GM21528 (cell line): ENCODE measurements at regions not wholly inside any gene's neighbourhood (a gene's known extent, or its start where the extent isn't known, plus 50 kb on each side); places are given as distances from the start of the nearest gene placed in this dataset.
A peak's percentile ranks its signal among the peaks of the same experiment; 100 is the strongest.
"Not testable (repeated sequence)": the region's sequence is repeated elsewhere in the genome, so short reads cannot be mapped to it uniquely, and the experiment has no call there.

ENCODE experiments used
- ATAC-seq: cut with Tn5 transposase; IDR thresholded peaks from one replicate; pipeline ENCODE4 v1.9.1; 2021; ENCODE audit warnings: mild to moderate bottlenecking, moderate library complexity; ENCODE audit not compliant: unreplicated experiment, low FRiP score

DNA sequence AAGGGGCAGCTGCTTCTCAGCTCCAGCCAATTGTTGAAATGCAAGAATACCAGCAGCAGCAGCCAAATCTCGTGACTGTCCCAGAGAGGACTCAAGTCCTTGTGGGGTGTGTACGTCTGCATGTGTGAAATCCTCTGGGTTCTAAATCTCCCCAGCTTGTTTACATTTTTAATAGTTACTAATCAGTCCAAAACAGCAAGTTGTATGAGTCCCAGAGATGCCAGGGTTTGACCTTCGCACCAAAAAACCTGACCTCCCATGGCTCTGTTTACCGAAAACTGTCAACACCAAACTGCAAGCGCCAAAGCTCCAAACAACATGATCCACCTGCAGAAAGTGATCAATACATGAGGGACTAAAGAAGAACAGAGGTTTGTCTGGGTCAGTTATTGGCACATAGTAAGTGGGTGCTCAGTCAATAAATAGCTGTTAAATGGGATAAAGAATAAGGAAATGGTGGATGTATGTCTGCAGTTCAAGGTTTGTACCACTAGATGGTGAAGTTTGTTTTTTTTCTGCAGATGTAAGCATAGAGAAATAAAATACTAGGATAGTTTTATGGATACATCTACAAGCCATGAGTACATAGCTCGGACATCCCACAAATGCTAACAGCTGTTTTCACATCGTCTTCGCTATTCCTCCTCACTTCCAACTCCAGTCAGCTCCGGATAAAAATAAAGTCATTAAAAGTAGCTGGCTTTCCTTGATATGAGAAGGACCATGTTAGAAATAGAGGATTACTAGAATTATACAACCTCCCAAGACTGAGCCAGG, 85.3 kb upstream of the ADRB2 start:
- no peak for ATAC-seq

DNA sequence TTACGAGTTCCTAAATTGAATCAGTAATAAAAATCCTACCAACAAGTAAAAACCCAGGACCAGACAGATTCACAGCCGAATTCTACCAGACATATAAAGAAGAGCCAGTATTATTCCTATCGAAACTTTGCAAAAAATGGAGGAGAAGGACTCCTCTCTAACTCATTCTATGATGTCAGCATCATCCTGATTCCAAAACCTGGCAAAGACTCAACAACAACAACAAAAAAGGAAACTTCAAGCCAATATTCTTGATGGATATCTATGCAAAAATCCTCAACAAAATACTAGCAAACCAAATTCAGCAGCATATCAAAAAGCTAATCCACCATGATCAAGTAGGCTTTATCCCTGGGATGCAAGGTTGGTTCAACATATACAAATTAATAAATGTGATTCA, 84.6 kb upstream of the ADRB2 start:
- ATAC-seq, result not testable (repeated sequence)

DNA sequence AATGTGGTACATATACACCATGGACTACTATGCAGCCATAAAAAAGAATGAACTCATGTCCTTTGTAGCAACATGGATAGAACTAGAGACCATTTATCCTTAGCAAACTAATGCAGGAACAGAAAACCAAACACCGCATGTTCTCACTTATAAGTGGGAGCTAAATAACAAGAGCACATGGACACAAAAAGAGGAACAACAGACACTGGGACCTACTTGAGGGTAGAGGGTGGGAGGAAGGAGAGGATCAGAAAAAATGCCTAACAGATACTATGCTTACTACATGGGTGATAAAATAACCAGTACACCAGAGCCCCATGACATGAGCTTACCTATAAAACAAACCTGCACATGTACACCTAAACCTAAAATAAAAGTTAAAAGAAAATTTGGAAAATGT, 82.0 kb upstream of the ADRB2 start:
- ATAC-seq, result not testable (repeated sequence)

DNA sequence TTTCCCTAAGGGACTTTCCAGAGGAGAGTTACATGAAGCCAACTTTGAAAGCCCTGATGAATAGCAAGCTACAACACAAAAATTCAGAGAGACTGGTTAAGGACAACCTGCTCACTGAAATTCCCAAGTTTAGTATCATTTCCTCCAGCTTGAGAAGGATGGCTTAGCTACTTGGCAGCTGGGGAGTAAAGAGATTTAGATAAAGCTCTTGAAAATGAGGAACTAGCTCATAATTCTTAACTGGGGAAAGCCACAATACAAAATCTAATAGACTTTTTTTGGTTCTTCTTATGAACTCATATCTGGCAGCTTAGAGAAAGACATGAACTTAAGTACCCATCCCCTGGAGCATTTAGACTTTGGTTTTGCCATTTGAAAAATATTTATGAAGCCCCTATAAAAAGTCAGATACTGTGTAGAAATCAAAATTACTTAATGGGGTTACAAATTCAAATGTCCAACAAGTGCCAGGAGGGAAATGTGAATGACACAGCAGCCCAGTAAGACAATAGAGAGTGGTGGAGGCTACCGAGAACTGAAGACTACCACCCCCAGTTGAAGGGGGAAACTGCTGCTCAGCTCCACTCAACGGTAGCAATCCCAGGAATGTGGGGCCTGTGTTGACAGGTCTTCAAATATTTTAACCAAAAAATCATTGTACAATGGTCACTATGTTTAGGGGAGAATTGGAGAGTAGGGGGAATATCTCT, 79.4 kb upstream of the ADRB2 start:
- peak; percentile 91 for ATAC-seq

DNA sequence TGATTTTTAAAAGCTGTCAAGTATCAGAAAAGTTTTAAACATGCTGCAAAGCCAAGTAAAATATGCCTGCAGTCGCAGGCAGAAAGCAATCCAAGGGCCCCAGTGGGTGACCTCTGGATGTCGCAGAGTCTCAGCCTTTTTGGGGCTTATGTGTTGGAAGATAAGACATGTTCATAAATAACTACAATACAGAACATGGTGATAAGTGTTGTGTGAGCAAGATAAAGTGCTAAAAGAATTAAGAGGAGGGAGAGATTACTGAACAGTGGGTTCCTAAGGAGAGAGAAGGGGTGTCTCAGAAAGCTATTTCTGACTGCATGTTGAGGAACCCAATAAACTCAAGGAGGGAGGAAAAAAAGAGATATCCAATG, 78.9 kb upstream of the ADRB2 start:
- ATAC-seq, result no peak

DNA sequence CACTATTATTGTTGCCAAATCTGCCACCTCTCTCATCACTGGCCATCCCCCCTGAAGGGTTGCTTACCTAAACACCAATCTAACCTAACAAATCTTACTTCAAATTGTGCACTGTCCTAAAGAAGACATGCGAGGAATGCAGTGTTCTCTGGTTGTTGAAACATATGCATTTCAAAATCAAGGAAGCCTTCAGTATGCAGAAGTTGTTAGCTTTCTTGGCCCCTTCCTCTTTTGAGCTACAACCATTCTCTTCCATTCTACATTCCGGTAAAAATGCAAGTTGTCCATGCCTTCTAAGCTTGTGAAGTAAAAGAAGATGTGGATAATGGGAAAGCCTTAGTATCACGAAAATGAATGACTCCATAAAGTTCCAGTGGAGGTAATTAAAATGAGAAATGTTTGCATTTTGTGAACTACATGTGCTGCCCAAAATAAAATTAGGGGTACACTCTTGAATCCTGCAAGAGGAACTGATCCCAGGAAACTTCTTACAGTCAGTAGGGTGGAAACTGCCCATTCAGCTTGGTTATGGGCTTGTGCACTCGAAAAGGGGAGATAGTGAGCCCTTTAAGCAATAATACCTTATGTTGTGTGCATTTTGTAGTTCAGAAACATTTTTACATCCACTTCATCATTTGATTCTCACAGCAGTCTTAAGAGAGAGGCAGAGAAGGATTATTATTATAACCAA, 77.6 kb upstream of the ADRB2 start:
- no peak for ATAC-seq

DNA sequence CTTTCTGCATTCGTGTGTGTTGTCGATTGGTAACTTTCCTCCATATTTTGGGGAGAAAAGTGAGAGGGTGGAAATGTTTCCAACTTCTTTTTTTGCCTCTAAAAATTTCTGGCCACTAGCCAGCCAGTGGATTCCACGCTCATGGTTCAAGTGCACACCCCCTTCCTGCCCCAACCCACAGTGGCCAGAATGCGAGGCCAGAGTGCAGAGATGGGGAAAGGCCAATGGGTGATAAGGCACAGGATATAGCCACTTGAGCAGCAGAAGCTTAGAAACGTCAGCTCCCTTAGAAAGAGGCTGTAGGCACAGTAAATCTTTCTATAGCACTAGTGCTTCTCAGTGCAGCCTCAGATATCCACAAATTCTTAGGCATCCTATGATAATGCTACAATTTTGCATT, 75.8 kb upstream of the ADRB2 start:
- no peak for ATAC-seq

DNA sequence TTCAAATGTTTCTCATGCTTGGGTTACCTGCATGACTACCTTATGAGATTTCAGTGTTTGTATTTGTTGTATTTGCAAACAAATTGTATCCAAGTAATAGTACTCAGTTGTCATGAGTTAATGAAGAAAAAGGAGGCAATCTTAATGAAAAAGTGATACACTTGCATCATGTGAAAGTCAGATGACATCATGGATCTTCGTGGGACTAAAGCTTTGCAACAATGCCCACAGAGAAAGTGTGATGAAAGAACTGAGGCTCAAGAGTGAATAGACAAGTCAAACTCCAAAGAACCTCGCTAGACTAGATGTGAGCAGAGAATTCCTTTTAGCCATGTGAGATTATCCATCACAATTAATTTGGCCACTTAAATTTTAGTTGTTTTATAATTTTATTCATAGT, 75.4 kb upstream of the ADRB2 start:
- ATAC-seq, result no peak

DNA sequence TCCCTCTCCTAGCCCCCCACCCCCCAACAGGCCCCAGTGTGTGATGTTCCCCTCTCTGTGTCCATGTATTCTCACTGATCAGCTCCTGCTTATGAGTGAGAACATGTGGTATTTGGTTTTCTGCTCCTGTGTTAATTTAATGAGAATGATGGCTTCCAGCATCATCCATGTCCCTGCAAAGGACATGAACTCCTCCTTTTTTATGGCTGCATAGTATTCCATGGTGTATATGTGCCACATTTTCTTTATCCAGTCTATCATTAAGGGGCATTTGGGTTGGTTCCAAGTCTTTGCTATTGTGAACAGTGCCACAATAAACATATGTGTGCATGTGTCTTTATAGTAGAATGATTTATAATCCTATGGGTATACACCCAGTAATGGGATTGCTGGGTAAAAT, 74.0 kb upstream of the ADRB2 start:
- ATAC-seq, result not testable (repeated sequence)

DNA sequence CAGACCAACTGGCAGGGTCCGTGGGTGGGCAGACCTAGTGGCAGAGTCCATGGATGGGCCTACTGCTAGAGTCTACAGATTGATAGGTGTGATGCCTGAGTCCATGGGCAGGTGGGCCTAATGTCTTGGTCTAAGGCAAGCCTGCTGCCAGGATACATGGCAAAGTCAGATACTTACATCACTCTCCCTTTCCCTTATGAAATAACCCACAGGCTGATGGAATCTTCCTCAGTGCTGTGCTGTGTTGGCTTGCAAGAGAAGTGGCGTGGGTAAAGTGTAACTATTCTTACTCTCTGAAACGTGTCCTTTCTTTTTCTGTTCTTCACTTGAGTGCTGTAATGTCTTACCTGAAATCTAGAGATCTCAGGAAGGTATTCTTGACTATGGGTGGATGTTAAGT, 67.3 kb upstream of the ADRB2 start:
- no peak for ATAC-seq

DNA sequence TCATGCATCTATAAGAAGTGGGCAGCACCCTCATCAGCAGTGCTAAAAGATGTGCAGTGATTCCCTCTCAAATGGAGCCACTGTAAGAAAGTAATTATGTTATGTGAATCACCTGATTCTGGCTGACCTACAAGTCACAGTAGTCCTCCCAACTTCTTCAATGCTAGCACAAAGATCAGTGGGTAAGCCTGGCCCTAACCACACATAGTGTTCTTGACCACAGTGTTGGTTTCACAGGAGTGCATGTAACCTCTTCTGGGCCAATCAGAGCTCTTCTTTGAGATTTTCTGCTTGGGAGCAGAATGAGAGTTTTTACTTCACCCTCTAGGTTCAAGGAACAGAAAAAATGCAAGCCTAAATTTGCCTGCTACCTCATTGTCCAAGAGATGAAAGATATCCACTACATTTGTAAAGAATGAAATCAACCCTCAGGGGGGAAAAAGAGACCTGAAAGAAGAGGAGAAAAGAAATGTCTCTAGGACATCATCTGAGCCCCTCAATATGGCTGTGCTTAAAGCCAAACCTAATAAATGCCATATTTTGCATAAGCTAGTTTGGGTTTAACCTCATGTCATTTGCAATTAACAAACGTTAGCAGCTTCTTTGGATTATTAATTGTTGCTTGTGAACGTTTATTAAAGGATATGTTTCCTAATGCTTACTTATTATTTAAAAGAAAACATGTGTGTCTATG, 65.3 kb upstream of the ADRB2 start:
- ATAC-seq, result peak; percentile 100

DNA sequence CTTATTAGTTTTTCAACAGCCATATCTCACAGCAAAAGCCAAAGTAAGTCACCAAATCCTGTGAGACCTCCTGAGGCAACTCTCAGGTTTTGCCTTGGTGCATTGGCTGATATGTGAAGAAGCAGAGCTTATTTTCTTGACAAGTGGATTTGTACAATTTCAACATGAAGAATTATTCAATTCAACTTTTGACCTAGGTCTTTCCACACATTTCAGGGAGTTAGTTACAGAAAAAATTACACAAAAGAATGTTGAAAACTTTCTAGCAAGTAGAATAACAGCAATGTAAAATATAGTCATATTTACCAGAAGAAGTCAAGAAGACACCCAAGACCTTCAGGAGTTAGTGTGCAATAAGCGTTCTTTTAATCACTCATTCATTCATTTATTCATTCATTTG, 62.4 kb upstream of the ADRB2 start:
- no peak for ATAC-seq

DNA sequence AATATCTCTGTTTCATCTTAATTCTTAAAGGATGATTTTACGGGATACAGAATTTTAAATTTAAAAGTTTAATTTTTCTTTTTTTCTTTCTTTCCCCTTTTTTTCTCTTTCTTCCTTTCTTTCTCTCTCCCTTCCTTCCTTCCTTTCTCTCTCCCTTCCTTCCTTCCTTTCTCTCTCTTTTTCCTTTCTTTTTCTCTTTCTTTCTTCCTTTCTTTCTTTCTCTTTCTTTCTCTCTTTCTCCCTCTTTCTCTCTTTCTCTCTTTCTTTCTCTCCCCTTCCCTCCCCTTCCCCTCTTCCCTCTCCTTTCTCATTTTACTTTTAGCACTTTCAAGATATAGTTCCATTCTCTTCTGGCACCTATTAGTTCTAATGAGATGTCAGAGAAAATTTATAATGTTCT, 61.4 kb upstream of the ADRB2 start:
- no peak for ATAC-seq

DNA sequence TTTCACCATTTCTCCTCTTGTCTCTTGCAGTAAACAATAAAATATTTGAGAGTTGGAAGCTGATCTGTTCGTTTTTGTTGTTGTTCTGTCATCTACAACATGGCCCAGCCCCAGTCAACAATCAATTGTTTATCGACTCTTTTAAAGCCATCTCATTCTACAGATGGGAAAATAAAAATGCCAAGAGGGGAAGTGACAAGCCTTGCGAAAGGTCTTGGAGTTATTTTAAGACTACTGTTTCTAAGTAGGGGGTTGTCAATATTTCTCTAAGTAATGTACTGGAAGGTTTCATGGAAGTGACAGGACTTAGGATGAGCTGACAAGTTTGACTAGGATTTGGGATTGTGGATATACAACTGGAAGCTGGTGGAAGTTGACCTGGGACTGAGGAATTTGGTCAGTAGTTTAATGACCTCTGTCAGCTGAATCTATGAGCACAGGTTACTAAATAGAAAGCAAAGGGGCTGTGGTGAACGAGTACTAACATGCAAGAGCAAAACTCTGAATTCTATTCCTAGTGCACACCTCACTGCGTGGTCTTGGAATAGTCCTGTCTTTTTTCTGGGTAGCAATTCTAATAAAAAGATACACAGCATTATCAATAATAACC, 57.5 kb upstream of the ADRB2 start:
- ATAC-seq, result no peak

DNA sequence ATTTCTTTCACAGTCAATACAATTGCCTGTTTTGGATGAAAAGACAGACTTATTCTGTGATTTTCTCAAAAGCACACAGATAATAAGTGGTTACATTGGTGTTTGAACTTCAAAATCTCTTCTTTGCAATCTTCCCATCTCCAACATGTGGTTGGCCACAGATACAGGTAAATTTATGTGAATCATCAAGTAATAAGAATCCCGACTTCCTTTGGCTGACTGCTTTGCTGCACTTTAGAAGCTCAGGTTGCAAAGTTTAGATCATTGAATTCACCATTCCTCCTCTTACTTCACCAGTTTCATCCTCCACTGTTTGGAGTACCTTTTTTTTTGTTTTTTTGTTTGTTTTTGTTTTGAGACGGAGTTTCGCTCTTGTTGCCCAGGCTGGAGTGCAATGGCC, 56.5 kb upstream of the ADRB2 start:
- ATAC-seq, result no peak

DNA sequence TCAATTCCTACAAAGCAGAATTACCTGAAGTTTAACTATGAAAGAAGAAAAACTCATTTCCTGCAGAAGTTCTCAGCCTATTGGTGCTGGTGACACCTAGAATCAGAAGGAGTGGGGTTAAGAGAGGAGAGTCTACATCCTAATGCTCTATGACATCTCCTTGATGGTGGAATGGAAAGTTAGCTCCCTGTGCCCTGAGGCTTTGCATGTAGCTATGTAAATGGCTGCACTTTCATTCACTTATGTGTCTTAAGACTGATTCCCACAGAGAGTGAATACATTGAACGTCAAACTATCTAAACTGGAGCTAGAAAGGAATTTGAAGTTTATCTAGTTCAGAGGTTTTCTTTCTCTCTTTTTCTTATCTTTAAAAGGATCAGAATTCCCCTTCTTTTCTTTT, 52.1 kb upstream of the ADRB2 start:
- ATAC-seq, result no peak

DNA sequence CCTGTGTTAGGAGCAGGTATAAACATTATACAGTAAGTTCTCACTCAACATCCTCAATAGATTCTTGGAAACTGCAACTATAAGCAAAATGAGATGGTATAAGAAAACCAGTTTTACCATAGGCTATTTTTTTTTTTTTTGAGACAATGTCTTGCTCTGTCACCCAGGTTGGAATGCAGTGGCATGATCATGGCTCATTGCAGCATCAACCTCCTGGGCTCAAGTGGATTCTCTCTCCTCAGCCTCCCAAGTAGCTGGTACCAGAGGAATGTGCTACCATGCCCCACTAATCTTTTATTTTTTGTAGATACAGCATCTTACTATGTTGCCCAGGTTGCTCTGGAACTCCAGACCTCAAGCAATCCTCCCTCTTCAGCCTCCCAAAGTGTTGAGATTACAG, 50.1 kb upstream of the ADRB2 start:
- ATAC-seq, result no peak
